ENCODE measurements at regions not wholly inside any gene's neighbourhood (a gene's known extent, or its start where the extent isn't known, plus 50 kb on each side); places are given as distances from the start of the nearest gene placed in this dataset.

GRCh38 chr5:104793031-104793754 is 1230.6 kb upstream of the NUDT12 start:
- Histone ChIP-seq H3K4me1 (ENCODE audit: control insufficient read depth, extremely low read depth, insufficient read depth, low read length) (no peaks in the 10 kb centered on the region), H2AFZ (ENCODE audit: control insufficient read depth, low read length) (no peak overlapping the region), H3K79me2 (ENCODE audit: control insufficient read depth, insufficient read depth, low read length) (no peaks in the 10 kb centered on the region), H3K4me2 (ENCODE audit: control insufficient read depth, extremely low read depth, insufficient read depth, low read depth, low read length) (no peak overlapping the region), H3K36me3 (ENCODE audit: control insufficient read depth in 2 of 2, extremely low read depth in 1 of 2, insufficient read depth in 2 of 2, low read length in 2 of 2) (no peaks in the 10 kb centered on the region), H3K9ac (ENCODE audit: control insufficient read depth, extremely low read depth, insufficient read depth, low read length) (no peak overlapping the region), H3K9me1 (ENCODE audit: control insufficient read depth, extremely low read depth, insufficient read depth, low read length) (no peaks in the 10 kb centered on the region), H3K4me3 (ENCODE audit: control insufficient read depth in 2 of 3, extremely low read depth in 1 of 3, insufficient read depth in 2 of 3, low read depth in 1 of 3, low read length in 3 of 3) (no peak overlapping the region), H4K20me1 (ENCODE audit: control insufficient read depth, extremely low read depth, insufficient read depth, low read length) (no peaks in the 10 kb centered on the region), H3K9me3 (ENCODE audit: control insufficient read depth, low read depth, low read length) (no peaks in the 10 kb centered on the region), H3K27ac (ENCODE audit: control insufficient read depth, insufficient read depth, low read length) (no peak overlapping the region), H3K27me3 (ENCODE audit: control insufficient read depth, extremely low read depth, insufficient read depth, low read length) (no peaks in the 10 kb centered on the region)
- no peak for FAIRE-seq
- no peak for DNase-seq (ENCODE audit: low read depth, low spot score)
- TF ChIP-seq EZH2 (IDR thresholded peaks at IDR 0.05; ENCODE audit: low read length), result no peak
- no peak for TF ChIP-seq CTCF (optimal IDR thresholded peaks at IDR 0.05 in 1 of 3, IDR thresholded peaks at IDR 0.05 in 1 of 3, conservative IDR thresholded peaks at IDR 0.05 in 1 of 3; ENCODE audit: extremely low read depth in 1 of 3, insufficient read depth in 2 of 3, low read length in 3 of 3)
- dilution Hi-C loops (cut with MboI; ENCODE audit: extremely low pct_ligation_motif_present, low sequenced_read_pairs), result no loop called here

GRCh38 chr5:104789366-104789765 is 1226.8 kb upstream of the NUDT12 start:
- DNase-seq (ENCODE audit: low read depth, low spot score) (no peak), FAIRE-seq (no peak)
- dilution Hi-C loops (cut with MboI; ENCODE audit: extremely low pct_ligation_motif_present, low sequenced_read_pairs), result no loop called here
- Histone ChIP-seq H3K79me2 (ENCODE audit: control insufficient read depth, insufficient read depth, low read length) (no peaks in the 10 kb centered on the region), H2AFZ (ENCODE audit: control insufficient read depth, low read length) (no peak overlapping the region), H3K4me2 (ENCODE audit: control insufficient read depth, extremely low read depth, insufficient read depth, low read depth, low read length) (no peak overlapping the region), H3K27me3 (ENCODE audit: control insufficient read depth, extremely low read depth, insufficient read depth, low read length) (no peaks in the 10 kb centered on the region), H3K27ac (ENCODE audit: control insufficient read depth, insufficient read depth, low read length) (no peak overlapping the region), H3K4me1 (ENCODE audit: control insufficient read depth, extremely low read depth, insufficient read depth, low read length) (no peaks in the 10 kb centered on the region), H3K4me3 (ENCODE audit: control insufficient read depth in 2 of 3, extremely low read depth in 1 of 3, insufficient read depth in 2 of 3, low read depth in 1 of 3, low read length in 3 of 3) (no peak overlapping the region), H3K9ac (ENCODE audit: control insufficient read depth, extremely low read depth, insufficient read depth, low read length) (no peak overlapping the region), H3K9me3 (ENCODE audit: control insufficient read depth, low read depth, low read length) (no peaks in the 10 kb centered on the region), H4K20me1 (ENCODE audit: control insufficient read depth, extremely low read depth, insufficient read depth, low read length) (no peaks in the 10 kb centered on the region), H3K36me3 (ENCODE audit: control insufficient read depth in 2 of 2, extremely low read depth in 1 of 2, insufficient read depth in 2 of 2, low read length in 2 of 2) (no peaks in the 10 kb centered on the region), H3K9me1 (ENCODE audit: control insufficient read depth, extremely low read depth, insufficient read depth, low read length) (no peaks in the 10 kb centered on the region)
- TF ChIP-seq CTCF (optimal IDR thresholded peaks at IDR 0.05 in 1 of 3, IDR thresholded peaks at IDR 0.05 in 1 of 3, conservative IDR thresholded peaks at IDR 0.05 in 1 of 3; ENCODE audit: extremely low read depth in 1 of 3, insufficient read depth in 2 of 3, low read length in 3 of 3) (no peak), EZH2 (IDR thresholded peaks at IDR 0.05; ENCODE audit: low read length) (no peak)
